ENCODE measurements at regions not wholly inside any gene's neighbourhood (a gene's known extent, or its start where the extent isn't known, plus 50 kb on each side); places are given as distances from the start of the nearest gene placed in this dataset.
A peak's percentile ranks its signal among the peaks of the same experiment; 100 is the strongest.

DNA sequence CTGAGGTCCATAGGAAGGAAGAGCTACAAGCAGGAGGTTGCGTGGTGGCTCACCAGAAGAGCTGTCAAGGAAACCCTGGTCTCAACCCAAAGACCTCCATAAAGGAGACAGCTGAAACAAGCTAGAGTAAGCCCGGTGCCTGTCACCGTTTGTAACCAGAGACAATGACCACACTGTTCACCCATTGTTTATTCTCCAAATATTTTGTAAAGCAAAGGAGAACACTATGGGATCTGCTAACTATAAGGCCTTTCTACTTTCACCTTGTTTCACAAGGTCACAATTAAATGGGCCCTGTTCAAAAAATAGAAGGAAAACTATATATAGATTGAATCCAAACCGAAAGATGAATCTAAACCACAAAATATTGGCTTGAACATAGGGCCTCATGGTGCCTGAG lies 128.9 kb upstream of the TPRG1 start:
- no peak for DNase-seq (ENCODE audit: low read depth in 2 of 2)

DNA sequence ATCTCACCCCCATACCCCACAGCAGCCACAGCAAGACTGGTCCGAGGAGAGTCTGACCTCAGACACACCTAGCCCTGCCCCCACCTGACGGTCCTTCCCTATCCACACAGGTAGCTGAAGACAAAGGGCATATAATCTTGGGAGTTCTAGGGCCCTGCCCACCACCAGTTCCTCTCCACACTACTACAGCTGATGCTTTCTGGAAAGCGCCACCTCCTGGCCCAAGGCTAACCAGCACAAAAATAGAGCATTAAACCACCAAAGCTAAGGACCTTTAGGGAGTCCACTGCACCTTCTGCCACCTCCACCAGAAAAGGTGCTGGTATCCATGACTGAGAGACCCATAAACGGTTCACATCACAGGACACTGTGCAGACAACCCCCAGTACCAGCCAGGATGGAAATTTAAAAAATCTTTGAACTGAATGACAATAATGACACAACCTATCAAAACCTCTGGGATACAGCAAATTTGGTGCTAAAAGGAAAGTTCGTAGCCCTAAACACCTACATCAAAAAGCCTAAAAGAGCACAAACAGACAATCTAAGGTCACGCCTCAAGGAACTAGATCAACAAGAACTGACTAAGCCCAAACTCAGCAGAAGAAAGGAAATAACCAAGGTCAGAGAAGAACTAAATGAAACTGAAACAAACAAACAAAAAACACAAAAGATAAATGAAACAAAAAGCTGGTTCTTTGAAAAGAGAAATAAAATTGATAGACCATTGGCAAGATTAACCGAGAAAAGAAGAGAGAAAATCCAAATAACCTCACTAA lies 122.1 kb upstream of the TPRG1 start:
- no peak for DNase-seq (ENCODE audit: low read depth in 2 of 2)

DNA sequence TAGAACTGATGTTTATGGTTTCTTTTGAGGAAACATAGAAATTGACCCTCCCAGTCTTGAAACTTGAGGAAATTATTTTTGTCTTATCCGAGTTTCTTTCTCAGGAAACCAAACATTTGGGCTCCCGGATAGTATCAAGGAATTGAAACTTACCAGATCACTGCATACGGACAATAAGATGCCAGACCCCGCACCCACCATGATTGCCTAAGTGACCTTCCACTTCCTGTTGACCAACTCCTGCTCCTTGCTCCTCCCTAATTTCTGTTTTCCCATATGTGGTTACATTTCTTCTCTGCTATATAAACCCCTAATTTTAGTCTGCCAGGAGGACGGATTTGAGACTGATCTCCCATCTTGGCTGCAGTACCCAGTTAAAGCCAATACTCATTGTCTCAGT lies 118.4 kb upstream of the TPRG1 start:
- DNase-seq (ENCODE audit: low read depth in 2 of 2), result no peak

DNA sequence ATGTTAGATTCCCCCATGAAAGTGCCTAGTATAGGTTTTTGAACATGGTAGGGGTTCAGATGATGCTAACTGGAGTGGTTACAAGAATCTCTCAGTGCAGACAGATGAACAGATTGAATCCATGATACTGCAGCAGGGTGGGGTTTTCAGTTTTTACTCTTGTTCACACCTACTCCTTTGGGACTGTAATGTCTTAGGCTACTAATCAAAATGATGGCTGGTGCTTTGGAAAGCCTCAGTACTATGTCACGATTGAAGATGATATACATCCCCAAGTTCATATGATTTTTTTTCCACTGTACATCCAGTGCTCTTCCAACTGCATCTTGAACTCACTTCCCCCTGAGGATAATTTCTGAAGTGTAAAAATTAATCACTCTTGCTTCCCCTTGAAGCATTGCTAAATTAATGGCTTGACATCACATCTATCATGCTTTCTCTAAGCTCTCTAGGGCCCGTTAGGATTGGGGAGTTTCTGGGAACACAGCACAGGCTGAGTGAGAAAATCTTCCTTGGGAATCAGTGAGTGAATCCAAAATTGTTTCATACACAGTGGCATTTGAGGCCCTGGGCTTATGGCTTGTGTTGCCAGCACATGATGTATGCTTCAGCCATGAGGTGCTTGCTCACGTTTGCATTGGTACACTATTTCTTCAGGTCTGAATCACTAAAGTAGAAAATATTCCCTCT lies 115.0 kb upstream of the TPRG1 start:
- DNase-seq (ENCODE audit: low read depth in 2 of 2), result no peak

DNA sequence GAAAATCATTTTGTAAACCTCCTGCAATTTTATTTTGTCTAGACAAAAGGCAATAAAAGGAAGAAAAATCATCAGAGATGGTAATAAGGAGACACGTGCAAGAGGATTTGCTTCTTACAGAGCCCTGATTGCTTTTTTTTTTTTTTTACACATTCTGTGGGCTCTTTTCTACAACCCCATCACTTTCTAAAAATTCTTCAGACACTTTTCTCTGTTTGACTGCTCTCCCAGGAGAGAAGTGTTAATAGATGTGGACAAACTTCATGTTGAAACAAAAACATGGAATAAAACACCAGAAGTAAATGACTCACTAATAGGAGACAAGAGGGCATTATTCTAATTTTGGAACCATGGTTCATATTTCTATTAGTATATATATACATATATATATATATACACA lies 114.4 kb upstream of the TPRG1 start:
- no peak for DNase-seq (ENCODE audit: low read depth in 2 of 2)

DNA sequence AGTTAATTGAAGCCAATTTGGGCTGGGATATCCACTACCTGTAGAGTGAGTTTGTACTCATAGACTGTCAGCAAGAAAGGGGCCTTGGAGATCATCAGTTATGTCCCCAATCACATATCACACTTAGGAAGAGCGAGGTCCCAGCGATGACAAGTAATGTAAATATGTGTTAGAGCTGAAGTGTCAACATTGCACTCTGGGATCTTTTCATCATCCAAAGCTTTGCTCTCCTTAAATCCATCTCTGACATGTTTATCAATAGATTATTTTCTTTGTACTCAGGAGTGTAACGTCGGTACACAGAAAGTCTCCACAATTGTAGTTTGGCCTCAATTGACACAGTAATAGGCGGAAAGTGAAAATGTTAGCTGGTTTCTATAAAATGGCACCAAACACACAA lies 113.7 kb upstream of the TPRG1 start:
- DNase-seq (ENCODE audit: low read depth in 2 of 2), result no peak

DNA sequence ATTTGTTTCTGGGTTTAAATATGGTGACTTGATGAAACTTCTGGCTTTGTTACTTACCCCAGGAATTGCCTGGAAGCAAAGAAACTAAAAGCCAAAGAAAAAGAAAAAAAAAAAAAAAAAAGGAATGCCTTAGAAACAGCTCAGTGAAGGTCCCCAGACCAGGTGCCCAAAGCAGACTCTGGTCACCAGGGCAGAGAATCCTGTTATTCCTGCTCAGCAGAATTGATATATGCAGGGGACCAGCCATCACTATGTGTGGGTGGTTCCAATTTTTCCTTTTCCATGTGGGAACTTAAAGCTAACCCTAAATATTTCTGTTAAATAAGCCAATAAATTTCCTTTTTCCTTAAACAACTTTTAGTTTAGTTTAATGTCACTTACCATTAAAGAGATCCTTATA lies 100.8 kb upstream of the TPRG1 start:
- no peak for DNase-seq (ENCODE audit: low read depth in 2 of 2)

DNA sequence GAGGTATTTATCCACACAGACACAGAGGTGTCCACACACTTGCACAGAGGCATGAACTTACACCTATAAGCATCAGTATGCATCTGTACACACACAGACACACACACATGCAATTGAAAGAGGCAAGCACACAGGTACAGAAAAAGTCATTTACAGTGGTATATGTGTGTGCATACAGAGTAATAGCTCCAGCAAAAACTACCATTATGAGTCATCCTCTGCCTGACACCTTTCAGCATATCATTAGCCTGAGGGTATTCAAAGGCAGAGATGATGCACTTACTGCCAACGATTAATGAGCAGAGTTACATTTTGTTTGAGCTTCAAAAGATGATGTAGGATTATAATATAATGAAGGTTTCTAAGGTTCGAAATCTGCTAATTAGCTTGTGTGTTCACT lies 100.3 kb upstream of the TPRG1 start:
- DNase-seq (ENCODE audit: low read depth in 2 of 2), result peak in 1 of 2 donors; percentile 0

DNA sequence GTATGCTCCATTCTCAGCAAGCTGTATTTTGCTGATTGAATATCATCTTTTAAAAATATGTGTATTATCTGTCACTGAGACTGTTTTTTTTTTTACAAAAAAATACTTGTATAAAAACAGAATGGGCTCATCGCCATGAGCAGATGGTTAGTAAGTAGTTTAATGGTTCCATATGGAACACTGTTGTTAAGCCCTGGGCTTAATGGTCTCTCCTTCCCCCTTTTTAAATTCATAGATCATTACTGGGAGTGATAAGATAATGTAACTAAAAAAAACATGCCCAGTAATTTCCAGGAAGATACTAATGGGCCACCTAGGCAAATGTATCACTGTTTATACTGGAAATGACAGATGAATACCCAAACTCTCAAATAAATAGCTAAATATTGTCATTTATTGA lies 95.3 kb upstream of the TPRG1 start:
- no peak for DNase-seq (ENCODE audit: low read depth in 2 of 2)

DNA sequence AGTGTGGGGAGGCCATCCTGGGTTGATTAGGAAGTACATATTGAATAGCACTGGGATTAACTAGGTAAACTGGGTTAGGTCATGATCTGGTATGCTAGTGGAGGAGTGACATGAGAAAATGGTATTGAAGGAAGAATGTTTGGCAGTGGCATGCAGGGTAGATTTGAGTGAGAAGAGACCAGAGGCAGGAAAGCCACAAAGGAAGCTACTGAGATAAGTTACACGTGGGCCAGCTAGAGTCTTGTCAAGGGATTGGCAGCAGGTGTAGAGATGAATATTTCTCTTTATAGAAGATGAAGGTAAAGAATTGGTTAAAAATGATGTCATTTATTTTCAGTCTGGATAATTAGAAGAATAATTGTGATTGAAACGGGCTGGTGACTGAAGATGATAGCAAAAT lies 91.0 kb upstream of the TPRG1 start:
- DNase-seq (ENCODE audit: low read depth in 2 of 2), result no peak

DNA sequence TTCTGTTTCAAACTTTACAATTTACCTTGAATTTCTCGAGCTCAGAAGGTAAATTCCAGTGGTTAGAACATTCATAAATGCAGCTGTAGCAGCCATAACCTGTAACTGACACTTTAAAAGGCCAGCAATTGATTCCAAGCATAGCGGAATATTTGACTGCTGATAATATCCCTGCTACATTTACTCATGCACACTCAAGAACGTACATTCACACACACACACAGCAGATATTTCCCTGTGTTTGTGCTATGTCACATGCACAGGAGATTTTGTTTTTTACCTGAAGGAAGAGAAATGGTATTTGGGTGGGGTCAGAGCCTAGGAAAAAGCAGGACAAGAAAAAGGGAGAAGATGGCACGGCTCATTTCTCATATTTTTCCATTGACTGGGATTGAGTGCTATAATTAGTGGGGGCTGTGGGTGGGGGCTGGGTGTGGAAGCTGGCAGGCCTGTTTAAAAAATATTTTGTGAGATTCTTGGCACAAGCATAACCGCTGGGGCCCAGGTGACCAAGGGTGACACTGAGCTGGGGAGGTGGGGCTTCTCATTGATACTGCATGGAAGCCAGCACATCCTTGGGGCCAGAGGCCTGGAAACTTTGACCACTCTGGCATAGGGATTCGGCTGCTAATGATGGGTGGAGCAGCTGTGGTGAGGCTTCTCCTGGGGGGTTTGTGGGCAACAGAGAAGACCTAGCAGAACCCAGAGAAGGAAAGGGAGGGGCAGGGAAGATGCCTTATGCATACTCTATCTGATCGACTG lies 88.9 kb upstream of the TPRG1 start:
- DNase-seq (ENCODE audit: low read depth in 2 of 2), result no peak

DNA sequence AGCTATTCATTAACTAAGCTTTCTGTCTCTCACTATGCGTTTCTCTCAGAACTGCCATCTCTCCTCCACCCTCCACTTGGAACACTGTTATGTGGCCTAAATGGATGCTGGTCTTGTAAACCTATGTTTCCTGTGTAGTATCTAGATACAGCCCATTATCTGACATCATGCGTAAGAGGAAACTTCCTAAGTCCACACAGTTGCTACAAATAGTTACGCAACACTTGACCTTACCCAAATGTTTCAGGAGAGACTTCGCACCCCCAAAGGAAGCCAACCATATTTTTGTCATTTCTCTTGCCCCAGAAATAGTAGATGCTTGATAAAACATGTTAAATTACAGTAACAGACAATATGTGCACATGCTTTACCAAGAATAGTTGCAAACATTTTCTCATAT lies 87.2 kb upstream of the TPRG1 start:
- no peak for DNase-seq (ENCODE audit: low read depth in 2 of 2)

DNA sequence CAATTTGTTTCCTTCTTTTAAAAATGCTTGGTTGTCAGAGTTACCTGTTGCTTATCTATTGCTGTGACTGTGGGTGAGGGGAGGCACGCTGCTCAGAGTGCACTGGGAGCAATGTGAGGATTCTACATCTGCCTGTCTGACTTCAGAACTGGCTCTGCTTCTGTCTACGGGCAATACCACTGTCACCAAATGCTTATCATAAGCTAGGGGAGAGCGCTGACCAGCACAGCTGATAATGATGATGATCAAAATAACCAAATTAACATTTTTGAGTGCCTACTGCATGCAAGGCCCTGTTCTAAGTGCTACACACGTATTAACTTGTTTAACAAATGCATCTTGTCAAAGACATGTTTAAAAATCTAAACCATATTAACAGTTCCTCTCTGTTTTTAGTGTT lies 79.2 kb upstream of the TPRG1 start:
- DNase-seq (ENCODE audit: low read depth in 2 of 2), result no peak

DNA sequence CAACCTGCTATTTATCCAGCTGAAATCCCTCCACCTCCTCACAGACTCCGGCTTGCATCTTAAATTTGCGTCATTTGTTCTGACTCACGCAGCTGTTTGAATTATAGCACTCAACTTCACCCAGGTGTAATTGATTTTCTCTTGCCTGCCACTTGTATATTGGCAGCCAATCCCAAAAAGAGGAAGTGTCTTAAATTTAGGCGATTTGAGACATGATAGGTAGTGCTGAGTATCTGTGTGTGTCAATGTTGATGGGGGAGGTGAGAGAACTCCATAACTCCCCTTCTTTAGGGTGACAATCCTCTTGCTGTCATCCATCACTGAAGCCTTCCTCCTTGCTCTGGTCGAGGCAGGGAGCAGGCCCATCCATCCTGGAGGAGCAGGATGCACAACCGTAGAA lies 77.2 kb upstream of the TPRG1 start:
- no peak for DNase-seq (ENCODE audit: low read depth in 2 of 2)

DNA sequence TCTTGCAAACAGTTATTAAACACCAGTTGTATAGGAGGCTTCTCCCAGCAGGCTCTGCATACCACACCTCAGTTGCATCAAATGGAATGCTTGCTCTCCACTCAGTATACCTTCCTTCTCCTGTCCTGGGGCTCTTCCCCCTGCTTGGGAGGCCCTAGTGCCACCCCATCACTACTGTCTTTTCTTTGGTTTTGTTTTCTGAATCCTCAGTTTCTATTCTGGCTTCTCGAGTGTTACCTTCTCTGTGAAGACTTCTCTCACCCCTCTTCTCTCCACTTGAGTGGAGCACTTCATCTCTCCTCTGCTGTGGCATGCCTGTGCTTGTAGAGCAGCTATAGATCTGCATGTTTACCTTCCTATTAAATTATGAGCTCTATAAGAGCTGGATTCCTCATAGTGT lies 75.7 kb upstream of the TPRG1 start:
- no peak for DNase-seq (ENCODE audit: low read depth in 2 of 2)

DNA sequence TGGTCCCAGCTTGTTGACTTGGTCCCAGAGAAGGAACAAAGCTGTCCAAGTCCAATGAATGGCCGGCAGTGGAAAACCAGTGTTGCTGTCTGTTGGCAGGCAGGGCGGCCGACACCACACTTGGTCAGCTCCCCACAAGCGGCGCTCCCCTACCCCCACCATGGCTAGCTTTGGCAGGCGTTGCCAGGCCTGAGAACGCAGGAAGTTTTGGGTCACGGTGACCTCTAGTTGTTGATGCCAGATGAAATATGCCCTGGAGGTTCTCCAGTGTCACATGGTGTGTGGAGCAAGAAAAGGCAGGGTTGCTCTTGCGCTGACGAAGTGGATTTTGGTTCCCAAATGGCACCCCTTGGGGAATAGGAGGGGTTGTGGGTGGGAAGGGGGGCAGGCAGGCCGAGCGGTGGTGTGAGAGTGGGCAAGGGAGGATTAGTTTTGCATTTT lies 72.7 kb upstream of the TPRG1 start:
- no peak for DNase-seq (ENCODE audit: low read depth in 2 of 2)

DNA sequence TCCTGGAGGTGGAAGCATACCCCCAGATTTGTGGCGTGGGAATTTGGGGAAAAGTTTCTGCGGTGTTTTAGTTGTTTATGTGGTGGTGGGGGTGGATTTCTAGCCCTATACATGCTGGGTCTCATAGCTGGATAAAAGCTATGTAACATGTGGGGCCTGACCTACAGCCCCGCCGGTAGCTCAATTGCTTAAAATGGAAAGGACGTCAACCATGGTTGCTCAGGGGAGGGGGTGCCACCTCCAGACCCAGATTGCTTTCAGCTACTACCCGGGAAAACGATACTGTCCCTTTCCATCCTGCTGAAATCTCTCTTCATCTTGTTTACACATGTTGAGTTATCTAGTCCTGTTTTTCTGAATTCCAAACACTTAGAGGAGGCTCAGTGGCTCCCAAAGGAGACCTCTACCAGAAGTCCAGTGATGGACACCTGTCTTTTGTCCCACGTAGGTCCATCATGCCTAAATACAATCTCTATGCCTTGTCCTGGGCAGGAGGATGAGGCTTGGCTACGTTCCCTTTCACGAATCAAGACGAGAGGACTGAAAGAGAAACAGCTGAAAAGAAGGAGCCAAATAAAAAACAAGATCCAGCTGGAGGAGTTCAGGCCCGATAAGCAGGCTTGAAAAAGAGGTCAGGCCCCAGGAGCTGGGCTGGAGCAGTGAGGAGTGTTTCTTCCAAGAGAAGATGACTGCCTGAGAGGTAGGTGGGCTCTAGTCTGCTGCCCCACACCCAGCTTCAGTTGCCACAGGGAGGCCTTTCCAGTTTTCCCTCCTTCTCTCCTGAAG lies 72.1 kb upstream of the TPRG1 start:
- DNase-seq (ENCODE audit: low read depth in 2 of 2), result no peak

DNA sequence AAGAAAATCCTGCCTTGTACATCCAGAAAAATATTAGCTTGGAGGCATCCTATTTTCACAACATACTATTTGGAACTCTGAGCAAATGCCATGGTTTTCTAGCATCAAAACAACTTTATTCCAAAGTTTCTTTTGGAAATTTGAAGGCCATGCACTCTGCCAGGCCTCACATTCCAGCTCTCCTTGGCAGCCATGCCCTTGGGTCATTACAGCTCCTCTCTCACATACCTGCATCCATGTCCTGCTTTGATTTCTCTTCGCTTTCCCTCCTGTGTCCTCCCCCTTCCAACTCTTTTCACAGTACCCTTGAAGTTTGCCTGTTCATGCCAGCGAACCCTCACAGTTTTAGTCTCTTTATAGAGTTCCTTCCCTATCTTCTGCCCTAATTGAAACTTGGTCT lies 70.9 kb upstream of the TPRG1 start:
- no peak for DNase-seq (ENCODE audit: low read depth in 2 of 2)

DNA sequence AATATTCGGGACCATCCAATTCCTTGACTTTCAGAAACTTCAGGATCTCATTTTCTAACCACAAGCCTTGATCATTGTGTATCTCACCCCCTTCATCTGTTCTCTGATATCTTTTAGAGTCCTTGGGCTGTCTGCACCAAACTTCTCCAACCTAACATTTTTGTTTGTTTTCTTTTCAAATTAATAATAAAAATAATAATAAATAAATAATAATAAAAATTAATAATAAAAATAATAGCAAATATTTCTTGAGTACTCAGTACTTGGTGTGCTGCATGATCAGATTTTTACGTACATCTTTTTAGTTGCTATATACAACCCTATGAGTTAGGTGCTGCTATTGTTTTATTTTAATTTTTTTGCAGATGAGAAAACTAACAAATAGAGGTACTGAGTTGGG lies 70.2 kb upstream of the TPRG1 start:
- DNase-seq (ENCODE audit: low read depth in 2 of 2), result no peak

DNA sequence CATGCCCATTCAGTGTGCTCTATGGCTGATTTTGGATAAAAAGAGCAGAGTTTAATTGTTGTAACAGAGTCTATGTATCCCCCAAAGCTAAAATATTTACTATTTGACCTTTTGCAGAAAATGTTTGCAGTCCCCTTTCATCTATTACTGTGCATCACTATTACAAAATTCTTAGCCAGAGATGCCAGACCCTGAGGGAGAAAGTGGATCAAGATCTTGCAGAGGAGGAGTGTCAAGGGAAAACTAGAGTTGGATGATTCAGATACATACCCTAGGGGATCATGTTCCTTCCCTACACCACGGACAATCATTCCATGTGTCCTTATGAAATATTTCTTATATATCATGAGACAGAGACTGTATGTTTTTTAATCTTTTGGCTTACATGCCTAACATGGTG lies 68.6 kb upstream of the TPRG1 start:
- DNase-seq (ENCODE audit: low read depth in 2 of 2), result no peak

DNA sequence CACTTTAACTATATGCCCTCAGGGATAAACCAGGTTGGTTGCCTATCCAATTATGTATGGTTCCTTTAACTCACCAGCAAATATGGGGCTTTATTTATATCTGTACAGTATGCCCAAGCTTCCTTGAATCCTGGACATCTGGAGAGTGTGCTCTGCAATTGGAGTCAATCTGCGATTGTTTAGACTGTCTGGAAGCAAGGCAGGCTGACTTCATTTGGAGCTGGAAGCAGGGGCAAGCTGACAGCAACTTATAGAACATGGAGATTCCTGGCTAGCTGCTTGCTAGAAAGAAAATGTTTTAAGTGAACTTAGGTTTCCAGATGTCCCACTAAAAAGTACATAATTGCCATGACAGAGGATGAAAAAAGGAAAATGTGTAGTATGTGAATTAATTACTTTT lies 63.7 kb upstream of the TPRG1 start:
- DNase-seq (ENCODE audit: low read depth in 2 of 2), result no peak

DNA sequence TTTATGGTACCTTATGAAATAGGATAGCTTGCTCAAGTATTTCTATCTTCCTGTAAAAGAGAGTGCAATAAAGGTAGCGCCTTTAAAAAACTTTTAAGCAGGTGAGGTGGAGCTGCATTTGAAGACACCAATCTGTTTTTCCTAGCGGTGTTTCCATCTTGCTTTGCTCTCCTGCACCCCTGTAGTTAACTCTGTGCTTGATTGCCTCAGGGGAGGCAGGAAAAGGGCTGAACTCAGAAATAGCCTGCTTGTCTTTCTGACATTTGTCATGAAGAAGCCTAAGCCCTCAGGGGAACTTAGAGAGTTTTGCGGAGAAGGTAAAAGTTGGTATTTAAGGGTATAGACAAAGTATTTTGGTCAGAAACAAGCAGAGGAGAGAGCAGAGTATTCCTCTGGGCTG lies 63.0 kb upstream of the TPRG1 start:
- no peak for DNase-seq (ENCODE audit: low read depth in 2 of 2)
